GM23248 (cell line): ENCODE measurements at regions not wholly inside any gene's neighbourhood (a gene's known extent, or its start where the extent isn't known, plus 50 kb on each side); places are given as distances from the start of the nearest gene placed in this dataset.

Experiments
- EZH2 ChIP-seq: fragments of 200-600 bp; sonication (generic); IDR thresholded peaks from 2 replicates; pipeline ENCODE4 v1.6.1; 2018; ENCODE audit warnings: antibody characterized with exemption, mild to moderate bottlenecking; ENCODE audit not compliant: insufficient read depth, poor library complexity, severe bottlenecking
- EZH2phosphoT487 ChIP-seq: fragments of 200-600 bp; sonication (generic); IDR thresholded peaks from 2 replicates; pipeline ENCODE4 v1.6.1; 2018; ENCODE audit warnings: antibody characterized with exemption, moderate library complexity, mild to moderate bottlenecking, low read depth; ENCODE audit not compliant: insufficient read depth

DNA sequence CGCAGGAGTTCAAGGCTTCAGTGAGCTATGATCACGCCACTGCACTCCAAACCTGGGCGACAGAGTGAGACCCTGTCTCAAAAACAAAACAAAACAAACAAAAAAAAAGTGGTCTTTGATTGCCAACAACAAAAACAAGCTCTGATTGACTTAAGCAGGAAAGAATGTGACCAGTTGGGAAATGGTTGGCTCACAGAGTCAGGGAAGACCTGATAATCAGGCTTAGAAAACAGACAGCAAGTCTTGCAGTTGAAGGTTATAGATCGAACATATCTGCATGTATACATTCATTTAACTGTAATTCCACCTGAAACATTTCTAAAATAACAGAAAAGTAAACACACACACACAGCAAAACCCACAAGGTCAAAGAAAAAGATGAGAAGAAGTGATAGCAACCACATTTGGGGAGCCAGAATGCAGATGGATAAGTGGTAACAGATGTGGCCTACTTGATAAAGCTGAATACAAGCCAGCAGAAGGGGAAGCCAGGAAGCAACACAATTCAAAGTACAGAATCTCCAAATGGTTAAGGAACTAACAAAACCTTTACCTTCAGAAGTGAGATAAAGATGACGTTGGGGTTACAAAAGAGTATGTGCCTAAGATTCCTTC, 699.9 kb upstream of the ZNF385D start:
- TF ChIP-seq EZH2phosphoT487: no peak
- no peak for TF ChIP-seq EZH2
